ENCODE measurements at regions not wholly inside any gene's neighbourhood (a gene's known extent, or its start where the extent isn't known, plus 50 kb on each side); places are given as distances from the start of the nearest gene placed in this dataset.

- TF ChIP-seq, protein P1, sequence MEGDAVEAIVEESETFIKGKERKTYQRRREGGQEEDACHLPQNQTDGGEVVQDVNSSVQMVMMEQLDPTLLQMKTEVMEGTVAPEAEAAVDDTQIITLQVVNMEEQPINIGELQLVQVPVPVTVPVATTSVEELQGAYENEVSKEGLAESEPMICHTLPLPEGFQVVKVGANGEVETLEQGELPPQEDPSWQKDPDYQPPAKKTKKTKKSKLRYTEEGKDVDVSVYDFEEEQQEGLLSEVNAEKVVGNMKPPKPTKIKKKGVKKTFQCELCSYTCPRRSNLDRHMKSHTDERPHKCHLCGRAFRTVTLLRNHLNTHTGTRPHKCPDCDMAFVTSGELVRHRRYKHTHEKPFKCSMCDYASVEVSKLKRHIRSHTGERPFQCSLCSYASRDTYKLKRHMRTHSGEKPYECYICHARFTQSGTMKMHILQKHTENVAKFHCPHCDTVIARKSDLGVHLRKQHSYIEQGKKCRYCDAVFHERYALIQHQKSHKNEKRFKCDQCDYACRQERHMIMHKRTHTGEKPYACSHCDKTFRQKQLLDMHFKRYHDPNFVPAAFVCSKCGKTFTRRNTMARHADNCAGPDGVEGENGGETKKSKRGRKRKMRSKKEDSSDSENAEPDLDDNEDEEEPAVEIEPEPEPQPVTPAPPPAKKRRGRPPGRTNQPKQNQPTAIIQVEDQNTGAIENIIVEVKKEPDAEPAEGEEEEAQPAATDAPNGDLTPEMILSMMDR (IDR thresholded peaks at IDR 0.05), result peak; percentile 33
- TF ChIP-seq EZH2 (IDR thresholded peaks at IDR 0.05) (no peak), EZH2phosphoT487 (IDR thresholded peaks at IDR 0.05) (no peak)
These were observed 223.4 kb downstream of the NAF1 start for GRCh38 chr4:162943263-162943662.
